Type B pancreatic cell (in vitro differentiated cells): ENCODE measurements at regions not wholly inside any gene's neighbourhood (a gene's known extent, or its start where the extent isn't known, plus 50 kb on each side); places are given as distances from the start of the nearest gene placed in this dataset.

Source experiments
- DNase-seq: peaks from one replicate; pipeline ENCODE4 v3.0.0; 2021; ENCODE audit warnings: mixed read lengths; ENCODE audit not compliant: unreplicated experiment; ENCODE audit errors: extremely low spot score
- H3K27ac Mint-ChIP-seq: 2 replicates; pipeline ENCODE4 v1.8.0; 2021; ENCODE audit warnings: mild to moderate bottlenecking, mixed read lengths
- H3K27me3 Mint-ChIP-seq: 2 replicates; pipeline ENCODE4 v1.8.0; 2021; ENCODE audit warnings: mixed read lengths
- H3K36me3 Mint-ChIP-seq: 2 replicates; pipeline ENCODE4 v1.8.0; 2021; ENCODE audit warnings: mixed read lengths
- H3K4me1 Mint-ChIP-seq: one replicate; pipeline ENCODE4 v1.8.0; 2021; ENCODE audit warnings: mixed read lengths; ENCODE audit not compliant: unreplicated experiment
- H3K4me3 Mint-ChIP-seq: 2 replicates; pipeline ENCODE4 v1.8.0; 2021; ENCODE audit warnings: mild to moderate bottlenecking, mixed read lengths
- H3K9me3 Mint-ChIP-seq: 2 replicates; pipeline ENCODE4 v1.8.0; 2021; ENCODE audit warnings: mixed read lengths
- CTCF ChIP-seq: fragments of 200-600 bp; sonication (generic); conservative IDR thresholded peaks from 2 replicates; pipeline ENCODE4 v1.5.0; 2021; ENCODE audit warnings: antibody characterized with exemption, mild to moderate bottlenecking

- Mint-ChIP-seq H3K27ac (no peak overlapping the region), H3K27me3 (no peaks in the 10 kb centered on the region), H3K36me3 (no peaks in the 10 kb centered on the region), H3K4me3 (no peak overlapping the region), H3K9me3 (no peaks in the 10 kb centered on the region), H3K4me1 (no peaks in the 10 kb centered on the region)
- no peak for TF ChIP-seq CTCF
- DNase-seq = no peak
These were observed 98.3 kb upstream of the CHL1 start for GRCh38 chr3:98259-98654.

- Mint-ChIP-seq H3K9me3 (no peaks in the 10 kb centered on the region), H3K27me3 (no peaks in the 10 kb centered on the region), H3K27ac (no peak overlapping the region), H3K4me1 (no peaks in the 10 kb centered on the region), H3K36me3 (no peaks in the 10 kb centered on the region), H3K4me3 (no peak overlapping the region)
- DNase-seq = no peak
- no peak for TF ChIP-seq CTCF
These were observed 97.1 kb upstream of the CHL1 start for GRCh38 chr3:99506-99905.

GRCh38 chr3:102484-102883 lies 94.1 kb upstream of the CHL1 start:
- Mint-ChIP-seq H3K4me3 (no peak overlapping the region), H3K27ac (no peak overlapping the region), H3K9me3 (no peaks in the 10 kb centered on the region), H3K27me3 (no peaks in the 10 kb centered on the region), H3K36me3 (no peaks in the 10 kb centered on the region), H3K4me1 (no peaks in the 10 kb centered on the region)
- DNase-seq = no peak
- no peak for TF ChIP-seq CTCF

- Mint-ChIP-seq H3K4me3 (no peak overlapping the region), H3K4me1 (no peaks in the 10 kb centered on the region), H3K36me3 (no peaks in the 10 kb centered on the region), H3K9me3 (no peaks in the 10 kb centered on the region), H3K27me3 (no peaks in the 10 kb centered on the region), H3K27ac (no peak overlapping the region)
- no peak for TF ChIP-seq CTCF
- DNase-seq = no peak
These were observed 92.6 kb upstream of the CHL1 start for GRCh38 chr3:103991-104390.

GRCh38 chr3:105585-105984 lies 91.0 kb upstream of the CHL1 start:
- TF ChIP-seq CTCF = no peak
- no peaks in the 10 kb centered on the region for H3K9me3 Mint-ChIP-seq
- no peaks in the 10 kb centered on the region for H3K36me3 Mint-ChIP-seq

GRCh38 chr3:106619-107018 lies 89.9 kb upstream of the CHL1 start:
- Mint-ChIP-seq H3K4me3 (no peak overlapping the region), H3K4me1 (no peaks in the 10 kb centered on the region), H3K36me3 (no peaks in the 10 kb centered on the region), H3K27ac (no peak overlapping the region), H3K9me3 (no peaks in the 10 kb centered on the region), H3K27me3 (no peaks in the 10 kb centered on the region)
- DNase-seq = no peak
- TF ChIP-seq CTCF = no peak

More at GRCh38 chr3:105585-105984, 91.0 kb upstream of the CHL1 start:
- no peak overlapping the region for H3K27ac Mint-ChIP-seq
- H3K27me3 Mint-ChIP-seq = no peaks in the 10 kb centered on the region
- no peak for DNase-seq
- no peak overlapping the region for H3K4me3 Mint-ChIP-seq
- no peaks in the 10 kb centered on the region for H3K4me1 Mint-ChIP-seq
